OCI-LY3 (cell line): ENCODE measurements at regions not wholly inside any gene's neighbourhood (a gene's known extent, or its start where the extent isn't known, plus 50 kb on each side); places are given as distances from the start of the nearest gene placed in this dataset.

Source experiments
- EZH2phosphoT487 ChIP-seq: fragments of 200-600 bp; shearing (Covaris generic); IDR thresholded peaks from 2 replicates; pipeline ENCODE4 v1.6.1; 2018; ENCODE audit warnings: antibody characterized with exemption, mixed run types, low read depth
- TF ChIP-seq, protein P1 (sequence below): fragments of 200-600, 300-600 bp; sonication (generic); IDR thresholded peaks from 2 replicates; pipeline ENCODE4 v1.5.1; 2014; ENCODE audit warnings: antibody characterized with exemption, low read length, low read depth

DNA sequence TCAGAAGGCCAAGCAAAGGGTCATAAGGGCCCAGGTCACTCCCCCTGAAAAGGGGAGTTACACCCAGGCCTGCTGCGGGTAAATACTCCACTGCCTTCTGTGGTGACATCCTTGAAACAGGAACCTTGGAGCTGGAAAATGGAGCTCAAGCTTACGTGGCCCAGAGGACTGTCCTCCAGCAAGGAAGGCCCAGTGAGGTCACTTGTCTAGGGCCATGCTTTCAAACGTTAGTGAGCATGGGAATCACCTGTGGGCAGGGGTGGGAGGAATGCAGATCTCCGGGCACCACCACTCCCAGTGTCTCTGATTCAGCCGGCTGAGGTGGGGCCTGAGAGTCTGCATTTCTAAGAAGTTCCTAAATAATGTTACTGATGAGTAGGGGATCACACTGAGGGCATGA is 140.5 kb upstream of the CCND2 start:
- TF ChIP-seq, protein P1, sequence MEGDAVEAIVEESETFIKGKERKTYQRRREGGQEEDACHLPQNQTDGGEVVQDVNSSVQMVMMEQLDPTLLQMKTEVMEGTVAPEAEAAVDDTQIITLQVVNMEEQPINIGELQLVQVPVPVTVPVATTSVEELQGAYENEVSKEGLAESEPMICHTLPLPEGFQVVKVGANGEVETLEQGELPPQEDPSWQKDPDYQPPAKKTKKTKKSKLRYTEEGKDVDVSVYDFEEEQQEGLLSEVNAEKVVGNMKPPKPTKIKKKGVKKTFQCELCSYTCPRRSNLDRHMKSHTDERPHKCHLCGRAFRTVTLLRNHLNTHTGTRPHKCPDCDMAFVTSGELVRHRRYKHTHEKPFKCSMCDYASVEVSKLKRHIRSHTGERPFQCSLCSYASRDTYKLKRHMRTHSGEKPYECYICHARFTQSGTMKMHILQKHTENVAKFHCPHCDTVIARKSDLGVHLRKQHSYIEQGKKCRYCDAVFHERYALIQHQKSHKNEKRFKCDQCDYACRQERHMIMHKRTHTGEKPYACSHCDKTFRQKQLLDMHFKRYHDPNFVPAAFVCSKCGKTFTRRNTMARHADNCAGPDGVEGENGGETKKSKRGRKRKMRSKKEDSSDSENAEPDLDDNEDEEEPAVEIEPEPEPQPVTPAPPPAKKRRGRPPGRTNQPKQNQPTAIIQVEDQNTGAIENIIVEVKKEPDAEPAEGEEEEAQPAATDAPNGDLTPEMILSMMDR: no peak
- TF ChIP-seq EZH2phosphoT487: no peak
